Keratinocyte (primary cell): ENCODE measurements at regions not wholly inside any gene's neighbourhood (a gene's known extent, or its start where the extent isn't known, plus 50 kb on each side); places are given as distances from the start of the nearest gene placed in this dataset.

Source experiments
- EZH2 ChIP-seq: IDR thresholded peaks from one replicate; pipeline ENCODE4 v1.6.1; 2012; ENCODE audit warnings: inconsistent platforms, mild to moderate bottlenecking, low read length, moderate library complexity
- TF ChIP-seq, protein P1 (sequence below), 3 experiments: IDR thresholded peaks in 1 of 3; conservative IDR thresholded peaks in 1 of 3; optimal IDR thresholded peaks in 1 of 3; 2 replicates in 2 of 3; 3 replicates in 1 of 3; pipeline versions ENCODE3 to v1.5.1; 2011; ENCODE audit warnings: low read length in 3 of 3, mild to moderate bottlenecking in 3 of 3, moderate library complexity in 2 of 3, control low read depth in 1 of 3, inconsistent platforms in 1 of 3; ENCODE audit not compliant: insufficient read depth in 2 of 3; ENCODE audit errors: extremely low read depth in 1 of 3

DNA sequence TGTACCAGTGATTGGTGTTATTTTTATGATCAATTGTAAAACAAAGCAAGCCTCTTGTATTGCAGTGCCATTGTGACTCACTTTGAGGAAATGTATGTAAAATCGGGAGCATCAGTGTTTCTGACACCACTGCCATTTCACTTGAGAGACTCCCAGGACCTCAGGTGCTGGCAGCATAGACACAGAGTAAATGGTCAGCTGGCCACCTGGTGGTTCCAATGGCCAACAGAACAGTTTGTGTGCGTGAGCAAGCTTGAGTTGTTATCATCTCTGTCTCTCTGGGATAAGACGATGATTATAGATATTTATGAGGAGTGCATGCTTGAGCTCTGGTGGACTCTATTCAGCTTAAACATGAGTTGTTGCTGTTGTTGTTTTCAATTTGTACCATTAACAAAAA is 356.6 kb downstream of the GUCY2F start:
- TF ChIP-seq, protein P1, sequence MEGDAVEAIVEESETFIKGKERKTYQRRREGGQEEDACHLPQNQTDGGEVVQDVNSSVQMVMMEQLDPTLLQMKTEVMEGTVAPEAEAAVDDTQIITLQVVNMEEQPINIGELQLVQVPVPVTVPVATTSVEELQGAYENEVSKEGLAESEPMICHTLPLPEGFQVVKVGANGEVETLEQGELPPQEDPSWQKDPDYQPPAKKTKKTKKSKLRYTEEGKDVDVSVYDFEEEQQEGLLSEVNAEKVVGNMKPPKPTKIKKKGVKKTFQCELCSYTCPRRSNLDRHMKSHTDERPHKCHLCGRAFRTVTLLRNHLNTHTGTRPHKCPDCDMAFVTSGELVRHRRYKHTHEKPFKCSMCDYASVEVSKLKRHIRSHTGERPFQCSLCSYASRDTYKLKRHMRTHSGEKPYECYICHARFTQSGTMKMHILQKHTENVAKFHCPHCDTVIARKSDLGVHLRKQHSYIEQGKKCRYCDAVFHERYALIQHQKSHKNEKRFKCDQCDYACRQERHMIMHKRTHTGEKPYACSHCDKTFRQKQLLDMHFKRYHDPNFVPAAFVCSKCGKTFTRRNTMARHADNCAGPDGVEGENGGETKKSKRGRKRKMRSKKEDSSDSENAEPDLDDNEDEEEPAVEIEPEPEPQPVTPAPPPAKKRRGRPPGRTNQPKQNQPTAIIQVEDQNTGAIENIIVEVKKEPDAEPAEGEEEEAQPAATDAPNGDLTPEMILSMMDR (optimal IDR thresholded peaks at IDR 0.05 in 1 of 3, IDR thresholded peaks at IDR 0.05 in 1 of 3, conservative IDR thresholded peaks at IDR 0.05 in 1 of 3; ENCODE audit: extremely low read depth in 1 of 3, insufficient read depth in 2 of 3, low read length in 3 of 3): no peak
- no peak for TF ChIP-seq EZH2
